ENCODE measurements at regions not wholly inside any gene's neighbourhood (a gene's known extent, or its start where the extent isn't known, plus 50 kb on each side); places are given as distances from the start of the nearest gene placed in this dataset.

- Histone ChIP-seq H3K9me3 (ENCODE audit: insufficient read depth, low read depth, low read length) (no peaks in the 10 kb centered on the region), H3K27me3 (ENCODE audit: insufficient read depth, low read length) (no peaks in the 10 kb centered on the region), H3K9ac (ENCODE audit: low read depth, low read length) (no peak overlapping the region), H3K36me3 (ENCODE audit: insufficient read depth, low read length) (no peaks in the 10 kb centered on the region), H3K27ac (ENCODE audit: low read depth, low read length) (no peak overlapping the region), H3K4me1 (ENCODE audit: insufficient read depth, low read length) (no peaks in the 10 kb centered on the region), H3K4me3 (ENCODE audit: low read length) (no peak overlapping the region)
- 97% methylated on average over 2 of the region's 2 CpGs for WGBS
These were observed 364.1 kb upstream of the KCNMB2 start for GRCh38 chr3:178172121-178172520.

GRCh38 chr3:178174201-178174915, 361.9 kb upstream of the KCNMB2 start:
- H3K27me3 ChIP-seq (ENCODE audit: insufficient read depth, low read length): no peaks in the 10 kb centered on the region
- no peak overlapping the region for H3K27ac ChIP-seq (ENCODE audit: low read depth, low read length)
- no peak overlapping the region for H3K4me3 ChIP-seq (ENCODE audit: low read length)
- WGBS: 93% methylated on average over 2 of the region's 2 CpGs
- H3K9me3 ChIP-seq (ENCODE audit: insufficient read depth, low read depth, low read length): no peaks in the 10 kb centered on the region
- no peaks in the 10 kb centered on the region for H3K4me1 ChIP-seq (ENCODE audit: insufficient read depth, low read length)
- H3K9ac ChIP-seq (ENCODE audit: low read depth, low read length): no peak overlapping the region
- H3K36me3 ChIP-seq (ENCODE audit: insufficient read depth, low read length): no peaks in the 10 kb centered on the region

GRCh38 chr3:178181088-178181487, 355.1 kb upstream of the KCNMB2 start:
- Histone ChIP-seq H3K36me3 (ENCODE audit: insufficient read depth, low read length) (no peaks in the 10 kb centered on the region), H3K9ac (ENCODE audit: low read depth, low read length) (no peak overlapping the region), H3K27me3 (ENCODE audit: insufficient read depth, low read length) (no peaks in the 10 kb centered on the region), H3K4me3 (ENCODE audit: low read length) (no peak overlapping the region), H3K9me3 (ENCODE audit: insufficient read depth, low read depth, low read length) (no peaks in the 10 kb centered on the region), H3K27ac (ENCODE audit: low read depth, low read length) (no peak overlapping the region), H3K4me1 (ENCODE audit: insufficient read depth, low read length) (no peaks in the 10 kb centered on the region)
- WGBS: no CpG with 5 or more reads among the region's 1 CpG

- H3K4me1 ChIP-seq (ENCODE audit: insufficient read depth, low read length): no peaks in the 10 kb centered on the region
- no peaks in the 10 kb centered on the region for H3K9me3 ChIP-seq (ENCODE audit: insufficient read depth, low read depth, low read length)
- H3K4me3 ChIP-seq (ENCODE audit: low read length): no peak overlapping the region
- H3K36me3 ChIP-seq (ENCODE audit: insufficient read depth, low read length): no peaks in the 10 kb centered on the region
- no peak overlapping the region for H3K9ac ChIP-seq (ENCODE audit: low read depth, low read length)
- H3K27me3 ChIP-seq (ENCODE audit: insufficient read depth, low read length): no peaks in the 10 kb centered on the region
- H3K27ac ChIP-seq (ENCODE audit: low read depth, low read length): no peak overlapping the region
- WGBS: 96% methylated on average over 4 of the region's 4 CpGs
These were observed 354.5 kb upstream of the KCNMB2 start for GRCh38 chr3:178181784-178182183.

GRCh38 chr3:178182337-178182779, 353.9 kb upstream of the KCNMB2 start:
- Histone ChIP-seq H3K9ac (ENCODE audit: low read depth, low read length) (no peak overlapping the region), H3K4me3 (ENCODE audit: low read length) (no peak overlapping the region), H3K36me3 (ENCODE audit: insufficient read depth, low read length) (no peaks in the 10 kb centered on the region), H3K27ac (ENCODE audit: low read depth, low read length) (no peak overlapping the region), H3K4me1 (ENCODE audit: insufficient read depth, low read length) (no peaks in the 10 kb centered on the region), H3K27me3 (ENCODE audit: insufficient read depth, low read length) (no peaks in the 10 kb centered on the region), H3K9me3 (ENCODE audit: insufficient read depth, low read depth, low read length) (no peaks in the 10 kb centered on the region)
- WGBS: 89% methylated on average over 5 of the region's 5 CpGs

GRCh38 chr3:178184833-178185232, 351.4 kb upstream of the KCNMB2 start:
- no peak overlapping the region for H3K27ac ChIP-seq (ENCODE audit: low read depth, low read length)
- 88% methylated on average over 2 of the region's 2 CpGs for WGBS
- H3K9me3 ChIP-seq (ENCODE audit: insufficient read depth, low read depth, low read length): no peaks in the 10 kb centered on the region
- H3K4me1 ChIP-seq (ENCODE audit: insufficient read depth, low read length): peaks cover 8% of the 10 kb centered on the region
- no peaks in the 10 kb centered on the region for H3K27me3 ChIP-seq (ENCODE audit: insufficient read depth, low read length)
- H3K36me3 ChIP-seq (ENCODE audit: insufficient read depth, low read length): no peaks in the 10 kb centered on the region
- H3K4me3 ChIP-seq (ENCODE audit: low read length): no peak overlapping the region
- no peak overlapping the region for H3K9ac ChIP-seq (ENCODE audit: low read depth, low read length)

GRCh38 chr3:178186666-178187065, 349.6 kb upstream of the KCNMB2 start:
- peaks cover 25% of the 10 kb centered on the region for H3K4me1 ChIP-seq (ENCODE audit: insufficient read depth, low read length)
- H3K27me3 ChIP-seq (ENCODE audit: insufficient read depth, low read length): no peaks in the 10 kb centered on the region
- 100% methylated on average over 3 of the region's 4 CpGs for WGBS
- H3K4me3 ChIP-seq (ENCODE audit: low read length): no peak overlapping the region
- no peak overlapping the region for H3K9ac ChIP-seq (ENCODE audit: low read depth, low read length)
- no peaks in the 10 kb centered on the region for H3K36me3 ChIP-seq (ENCODE audit: insufficient read depth, low read length)
- H3K27ac ChIP-seq (ENCODE audit: low read depth, low read length): no peak overlapping the region
- no peaks in the 10 kb centered on the region for H3K9me3 ChIP-seq (ENCODE audit: insufficient read depth, low read depth, low read length)

GRCh38 chr3:178189854-178190253, 346.4 kb upstream of the KCNMB2 start:
- no peaks in the 10 kb centered on the region for H3K36me3 ChIP-seq (ENCODE audit: insufficient read depth, low read length)
- H3K27ac ChIP-seq (ENCODE audit: low read depth, low read length): no peak overlapping the region
- no peak overlapping the region for H3K4me3 ChIP-seq (ENCODE audit: low read length)
- no peak overlapping the region for H3K9ac ChIP-seq (ENCODE audit: low read depth, low read length)
- H3K4me1 ChIP-seq (ENCODE audit: insufficient read depth, low read length): peaks cover 25% of the 10 kb centered on the region
- H3K9me3 ChIP-seq (ENCODE audit: insufficient read depth, low read depth, low read length): no peaks in the 10 kb centered on the region
- 63% methylated on average over 3 of the region's 3 CpGs for WGBS
- no peaks in the 10 kb centered on the region for H3K27me3 ChIP-seq (ENCODE audit: insufficient read depth, low read length)

GRCh38 chr3:178193846-178194245, 342.4 kb upstream of the KCNMB2 start:
- H3K9me3 ChIP-seq (ENCODE audit: insufficient read depth, low read depth, low read length): no peaks in the 10 kb centered on the region
- peaks cover 21% of the 10 kb centered on the region for H3K4me1 ChIP-seq (ENCODE audit: insufficient read depth, low read length)
- H3K4me3 ChIP-seq (ENCODE audit: low read length): no peak overlapping the region
- H3K36me3 ChIP-seq (ENCODE audit: insufficient read depth, low read length): no peaks in the 10 kb centered on the region
- 90% methylated on average over 1 of the region's 1 CpG for WGBS
- H3K27ac ChIP-seq (ENCODE audit: low read depth, low read length): no peak overlapping the region
- H3K9ac ChIP-seq (ENCODE audit: low read depth, low read length): no peak overlapping the region
- H3K27me3 ChIP-seq (ENCODE audit: insufficient read depth, low read length): no peaks in the 10 kb centered on the region

- Histone ChIP-seq H3K4me1 (ENCODE audit: insufficient read depth, low read length) (peaks cover 20% of the 10 kb centered on the region), H3K9ac (ENCODE audit: low read depth, low read length) (no peak overlapping the region), H3K27me3 (ENCODE audit: insufficient read depth, low read length) (no peaks in the 10 kb centered on the region), H3K9me3 (ENCODE audit: insufficient read depth, low read depth, low read length) (no peaks in the 10 kb centered on the region), H3K27ac (ENCODE audit: low read depth, low read length) (no peak overlapping the region), H3K4me3 (ENCODE audit: low read length) (no peak overlapping the region), H3K36me3 (ENCODE audit: insufficient read depth, low read length) (no peaks in the 10 kb centered on the region)
- 84% methylated on average over 4 of the region's 4 CpGs for WGBS
These were observed 341.7 kb upstream of the KCNMB2 start for GRCh38 chr3:178194539-178194938.

GRCh38 chr3:178195824-178196223, 340.4 kb upstream of the KCNMB2 start:
- no peaks in the 10 kb centered on the region for H3K36me3 ChIP-seq (ENCODE audit: insufficient read depth, low read length)
- H3K9me3 ChIP-seq (ENCODE audit: insufficient read depth, low read depth, low read length): no peaks in the 10 kb centered on the region
- no peak overlapping the region for H3K27ac ChIP-seq (ENCODE audit: low read depth, low read length)
- H3K27me3 ChIP-seq (ENCODE audit: insufficient read depth, low read length): no peaks in the 10 kb centered on the region
- 85% methylated on average over 1 of the region's 2 CpGs for WGBS
- no peak overlapping the region for H3K9ac ChIP-seq (ENCODE audit: low read depth, low read length)
- H3K4me1 ChIP-seq (ENCODE audit: insufficient read depth, low read length): peaks cover 7% of the 10 kb centered on the region; the same call in 1 of the 2 replicates
- H3K4me3 ChIP-seq (ENCODE audit: low read length): no peak overlapping the region

- Histone ChIP-seq H3K27ac (ENCODE audit: low read depth, low read length) (no peak overlapping the region), H3K4me1 (ENCODE audit: insufficient read depth, low read length) (no peaks in the 10 kb centered on the region), H3K9ac (ENCODE audit: low read depth, low read length) (no peak overlapping the region), H3K4me3 (ENCODE audit: low read length) (no peak overlapping the region), H3K9me3 (ENCODE audit: insufficient read depth, low read depth, low read length) (no peaks in the 10 kb centered on the region), H3K36me3 (ENCODE audit: insufficient read depth, low read length) (no peaks in the 10 kb centered on the region), H3K27me3 (ENCODE audit: insufficient read depth, low read length) (no peaks in the 10 kb centered on the region)
- WGBS: 100% methylated on average over 1 of the region's 1 CpG
These were observed 337.9 kb upstream of the KCNMB2 start for GRCh38 chr3:178198329-178198728.

Measured in HUES64 (cell line).